OCI-LY7 (cell line): ENCODE measurements at regions not wholly inside any gene's neighbourhood (a gene's known extent, or its start where the extent isn't known, plus 50 kb on each side); places are given as distances from the start of the nearest gene placed in this dataset.
A peak's percentile ranks its signal among the peaks of the same experiment; 100 is the strongest.

Source experiments
- BruUV-seq: library from RNA; stranded (reverse); fragments of 400-500 nt; replicated peaks from 2 replicates; lab custom pipeline; 2021; lab: Mats Ljungman, UMichigan
- CTCF ChIA-PET: fragments of 300-600 bp; sonication (Branson Sonifier 250); formaldehyde crosslinking; loops from one replicate; lab custom pipeline; 2022; ENCODE audit warnings: antibody characterized with exemption; ENCODE audit not compliant: unreplicated experiment; lab: Charles Lee
- POLR2A ChIA-PET: fragments of 300-600 bp; sonication (Branson Sonifier 250); formaldehyde crosslinking; loops from one replicate; lab custom pipeline; 2022; ENCODE audit warnings: antibody characterized with exemption; lab: Charles Lee
- DNase-seq: peaks from one replicate; pipeline ENCODE4 v3.0.0-alpha.2; 2015; ENCODE audit warnings: low spot score
- H2AFZ ChIP-seq: fragments of 200-600 bp; sonication (generic), shearing (Covaris generic); 2 replicates; pipeline ENCODE4 v1.6.1; 2014; ENCODE audit warnings: mild to moderate bottlenecking, antibody characterized with exemption, low read length, moderate library complexity
- H3K27ac ChIP-seq: fragments of 200-600 bp; sonication (generic); 2 replicates; pipeline ENCODE4 v1.5.1; 2014; ENCODE audit warnings: mixed run types, low read depth, mild to moderate bottlenecking, moderate library complexity, low read length, inconsistent platforms; ENCODE audit not compliant: poor library complexity, severe bottlenecking
- H3K36me3 ChIP-seq: fragments of 200-600 bp; sonication (generic); 2 replicates; pipeline ENCODE4 v1.6.1; 2014; ENCODE audit warnings: mild to moderate bottlenecking, antibody characterized with exemption, low read length, moderate library complexity, mixed read lengths; ENCODE audit not compliant: insufficient read depth
- H3K4me1 ChIP-seq: fragments of 200-600 bp; sonication (generic); 2 replicates; pipeline ENCODE4 v1.5.1; 2014; ENCODE audit warnings: mild to moderate bottlenecking, low read length; ENCODE audit not compliant: insufficient read depth, poor library complexity, severe bottlenecking
- H3K4me2 ChIP-seq: fragments of 200-600 bp; sonication (generic); 2 replicates; pipeline ENCODE4 v1.6.1; 2014; ENCODE audit warnings: mild to moderate bottlenecking, low read length
- H3K4me3 ChIP-seq: fragments of 200-600 bp; sonication (generic); 2 replicates; pipeline ENCODE4 v1.5.1; 2014; ENCODE audit warnings: mild to moderate bottlenecking, low read depth, low read length; ENCODE audit not compliant: poor library complexity, severe bottlenecking
- H3K79me2 ChIP-seq: fragments of 200-600 bp; sonication (generic); 2 replicates; pipeline ENCODE4 v1.6.1; 2016; ENCODE audit warnings: low read depth, mild to moderate bottlenecking, low read length, moderate library complexity, mixed read lengths; ENCODE audit not compliant: insufficient read depth
- H3K9me2 ChIP-seq: fragments of 200-600 bp; sonication (generic); 2 replicates; pipeline ENCODE4 v1.6.1; 2016; ENCODE audit warnings: mild to moderate bottlenecking, low read length, mixed read lengths; ENCODE audit not compliant: insufficient read depth
- H3K9me3 ChIP-seq: fragments of 200-600 bp; sonication (generic); 2 replicates; pipeline ENCODE4 v1.6.1; 2014; ENCODE audit warnings: mild to moderate bottlenecking, mixed run types, low read length, mixed read lengths
- H4K20me1 ChIP-seq: fragments of 200-600 bp; sonication (generic); 2 replicates; pipeline ENCODE4 v1.6.1; 2014; ENCODE audit warnings: mild to moderate bottlenecking, antibody characterized with exemption, low read length, moderate library complexity, mixed read lengths; ENCODE audit not compliant: insufficient read depth
- CTCF ChIP-seq: fragments of 200-600 bp; sonication (generic); conservative IDR thresholded peaks from 2 replicates; pipeline ENCODE4 v1.5.1; 2014; ENCODE audit warnings: mild to moderate bottlenecking, antibody characterized with exemption, low read length, moderate library complexity, mixed read lengths
- EZH2phosphoT487 ChIP-seq: fragments of 200-600 bp; sonication (generic); IDR thresholded peaks from 2 replicates; pipeline ENCODE4 v1.6.1; 2018; ENCODE audit warnings: low read depth, borderline replicate concordance, mild to moderate bottlenecking, mixed run types, antibody characterized with exemption, low read length, moderate library complexity, mixed read lengths
- intact Hi-C: fragments of 100-400 bp; cut with micrococcal nuclease; formaldehyde crosslinking; loops from one replicate; pipeline ENCODE4 v1.10.0; 2022; ENCODE audit not compliant: unreplicated experiment

- no TSS peak for BruUV-seq
- CTCF ChIA-PET, result no interaction called here
Observed at GRCh38 chr9:36746415-36746814, 173.7 kb downstream of the MELK start.

GRCh38 chr9:36748322-36748899 is 175.7 kb downstream of the MELK start:
- intact Hi-C loops, result no loop called here
- DNase-seq, result peak; percentile 47
- no peak overlapping the region for H3K27ac ChIP-seq
- BruUV-seq, result no TSS peak
- H3K4me3 ChIP-seq, result no peak overlapping the region
- no peaks in the 10 kb centered on the region for H4K20me1 ChIP-seq
- CTCF ChIA-PET, result no interaction called here
- H2AFZ ChIP-seq, result no peak overlapping the region
- no peak overlapping the region for H3K4me2 ChIP-seq
- no peaks in the 10 kb centered on the region for H3K79me2 ChIP-seq
- POLR2A ChIA-PET, result interaction anchor here (2.6 kb wide), 1 partner anchor 11 kb away, joined by 10 read pairs; no protein-coding TSS in a partner anchor
- TF ChIP-seq CTCF (no peak), EZH2phosphoT487 (no peak)
- H3K9me3 ChIP-seq, result no peaks in the 10 kb centered on the region
- no peaks in the 10 kb centered on the region for H3K9me2 ChIP-seq
- H3K36me3 ChIP-seq, result no peaks in the 10 kb centered on the region
- peaks cover 14% of the 10 kb centered on the region for H3K4me1 ChIP-seq

More at GRCh38 chr9:36746415-36746814, 173.7 kb downstream of the MELK start:
- Histone ChIP-seq H3K79me2 (no peaks in the 10 kb centered on the region), H3K9me3 (no peaks in the 10 kb centered on the region), H3K4me2 (no peak overlapping the region), H3K4me3 (no peak overlapping the region), H4K20me1 (no peaks in the 10 kb centered on the region), H3K36me3 (no peaks in the 10 kb centered on the region), H3K9me2 (no peaks in the 10 kb centered on the region), H3K4me1 (peaks cover 21% of the 10 kb centered on the region), H2AFZ (no peak overlapping the region), H3K27ac (no peak overlapping the region)
- no peak for DNase-seq
- POLR2A ChIA-PET, result no interaction called here
- no peak for TF ChIP-seq EZH2phosphoT487
- no peak for TF ChIP-seq CTCF
- intact Hi-C loops, result no loop called here

- TF ChIP-seq CTCF (no peak), EZH2phosphoT487 (no peak)
- Histone ChIP-seq H3K9me3 (no peaks in the 10 kb centered on the region), H3K27ac (no peak overlapping the region), H3K4me1 (peaks cover 14% of the 10 kb centered on the region), H3K79me2 (no peaks in the 10 kb centered on the region), H3K4me3 (no peak overlapping the region), H3K4me2 (no peak overlapping the region), H3K9me2 (no peaks in the 10 kb centered on the region), H2AFZ (no peak overlapping the region), H4K20me1 (no peaks in the 10 kb centered on the region), H3K36me3 (no peaks in the 10 kb centered on the region)
- no peak for DNase-seq
- BruUV-seq, result no TSS peak
- ChIA-PET POLR2A (interaction anchor here (2.6 kb wide), 1 partner anchor 10 kb away, joined by 10 read pairs; no protein-coding TSS in a partner anchor), CTCF (interaction anchor here (0.6 kb wide), 1 partner anchor 824 kb away, joined by 3 read pairs; no protein-coding TSS in a partner anchor)
- intact Hi-C loops, result no loop called here
Observed at GRCh38 chr9:36749461-36749860, 176.8 kb downstream of the MELK start.
